NT2/D1 (cell line): ENCODE measurements at regions not wholly inside any gene's neighbourhood (a gene's known extent, or its start where the extent isn't known, plus 50 kb on each side); places are given as distances from the start of the nearest gene placed in this dataset.

ENCODE experiments used
- YY1 ChIP-seq: IDR thresholded peaks from 2 replicates; pipeline ENCODE4 v1.6.1; 2011; ENCODE audit not compliant: insufficient read length, insufficient read depth
- ZNF274 ChIP-seq: IDR thresholded peaks from 2 replicates; pipeline ENCODE4 v1.6.1; 2011; ENCODE audit warnings: mild to moderate bottlenecking, low read depth, low read length

GRCh38 chr6:7673063-7673536 is 52.8 kb upstream of the BMP6 start:
- no peak for TF ChIP-seq ZNF274
- TF ChIP-seq YY1 = no peak
